ENCODE measurements at regions not wholly inside any gene's neighbourhood (a gene's known extent, or its start where the extent isn't known, plus 50 kb on each side); places are given as distances from the start of the nearest gene placed in this dataset.

DNA sequence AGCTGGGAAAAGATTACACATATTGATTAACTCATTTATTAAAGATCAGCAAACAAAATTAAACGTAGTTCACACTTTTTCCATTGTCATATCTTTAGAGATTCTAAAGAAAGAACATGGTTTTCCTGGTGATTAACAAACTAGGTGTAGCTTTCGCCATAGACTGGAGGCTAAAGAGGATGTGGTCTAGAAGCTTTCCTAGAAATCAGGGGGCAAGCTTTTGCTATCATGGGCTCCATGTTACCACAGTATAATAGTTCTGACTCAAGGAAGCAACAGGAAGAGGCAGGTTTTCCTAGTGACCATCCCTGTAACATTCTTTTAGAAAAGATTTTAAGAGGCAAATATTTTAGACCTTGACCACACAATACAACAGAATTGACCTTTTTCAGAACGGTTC is 232.7 kb downstream of the METTL4 start:
- no peak for DNase-seq

DNA sequence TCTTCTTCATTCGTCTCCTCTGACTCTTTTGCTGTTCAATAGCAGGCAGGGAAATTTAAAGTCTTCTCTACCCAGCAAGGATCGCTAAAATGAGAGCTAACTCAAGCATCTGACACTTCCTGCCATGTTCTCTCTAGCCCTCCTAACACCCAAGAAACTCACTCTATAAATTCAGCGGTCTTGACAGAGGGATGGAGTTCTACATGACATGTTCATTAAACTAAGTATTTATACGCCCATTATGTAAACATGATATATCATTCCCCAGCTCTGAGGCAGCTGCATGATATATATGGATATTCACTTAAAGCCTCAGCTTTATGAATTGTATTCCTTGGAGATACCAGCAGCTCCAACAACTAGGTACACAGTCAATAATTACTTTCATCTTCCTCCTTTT is 231.0 kb downstream of the METTL4 start:
- no peak for DNase-seq

DNA sequence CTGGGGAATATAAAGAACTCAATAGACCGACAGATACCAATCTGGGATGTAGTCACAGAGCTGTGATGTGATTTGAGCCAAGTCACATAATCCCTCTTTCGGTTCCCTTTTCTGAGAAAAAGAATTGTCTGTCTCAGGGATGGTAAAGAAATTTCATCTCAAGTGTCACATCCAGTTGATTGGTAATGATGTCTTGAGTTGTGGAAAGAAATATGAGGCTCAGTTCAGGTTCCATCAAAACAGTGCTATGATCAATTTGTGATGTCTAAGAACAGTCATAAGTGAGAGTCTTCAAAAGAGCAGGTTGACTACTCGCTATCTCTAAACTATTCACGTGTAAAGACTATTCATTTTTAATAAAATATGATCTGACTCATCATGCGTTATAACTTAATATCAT is 223.3 kb downstream of the METTL4 start:
- DNase-seq, result no peak

DNA sequence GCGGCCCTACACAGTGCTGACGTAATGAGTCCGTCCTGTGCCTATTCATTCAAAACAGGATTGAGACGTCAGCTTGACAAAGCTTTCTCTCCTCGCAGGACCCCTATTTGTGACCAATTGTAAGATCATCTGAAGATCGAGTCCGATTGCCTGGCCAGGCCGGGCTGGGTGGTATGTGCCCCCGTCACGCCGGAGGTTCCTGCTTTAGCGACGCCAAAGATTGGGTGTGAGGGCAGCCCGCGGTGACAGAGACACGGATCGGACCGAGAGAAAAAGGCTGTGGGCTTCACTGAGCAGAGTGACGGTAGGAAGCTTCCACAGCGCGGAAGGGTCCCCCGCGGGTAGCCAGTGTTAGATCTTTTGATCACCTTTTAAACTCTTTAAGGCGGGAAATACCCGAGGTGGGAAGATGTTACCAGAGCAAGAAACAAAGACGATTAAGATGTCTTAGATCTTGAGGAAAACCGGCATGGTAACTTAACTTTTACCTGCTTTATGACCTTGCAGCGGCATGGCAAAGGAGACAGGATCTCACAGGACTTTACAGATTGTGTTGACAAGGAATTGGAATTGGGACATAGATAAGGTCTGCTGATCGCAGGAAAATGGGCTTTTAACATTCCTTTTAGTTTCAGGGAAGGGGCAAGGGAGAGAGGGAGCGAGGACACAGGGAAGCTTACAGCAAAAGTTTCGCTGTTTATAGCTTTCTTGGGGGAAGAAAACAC is 220.0 kb downstream of the METTL4 start:
- DNase-seq, result no peak

DNA sequence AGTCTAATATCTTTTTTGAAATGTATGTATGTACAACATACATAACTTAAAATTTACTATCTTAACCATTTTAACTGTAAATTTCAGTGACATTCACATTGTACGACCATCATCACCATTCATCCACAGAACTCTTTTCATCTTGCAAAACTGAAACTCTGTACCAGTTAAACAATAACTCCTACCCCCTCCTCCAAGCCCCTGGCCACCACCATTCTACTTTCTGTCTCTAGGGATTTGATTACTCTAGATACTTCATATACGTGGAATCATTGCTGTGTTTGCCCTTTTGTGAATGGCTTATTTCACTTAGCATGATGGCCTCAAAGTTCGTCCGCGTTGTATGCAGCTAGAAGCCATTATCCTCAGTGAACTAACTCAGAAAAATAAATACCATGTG is 217.0 kb downstream of the METTL4 start:
- no peak for DNase-seq

DNA sequence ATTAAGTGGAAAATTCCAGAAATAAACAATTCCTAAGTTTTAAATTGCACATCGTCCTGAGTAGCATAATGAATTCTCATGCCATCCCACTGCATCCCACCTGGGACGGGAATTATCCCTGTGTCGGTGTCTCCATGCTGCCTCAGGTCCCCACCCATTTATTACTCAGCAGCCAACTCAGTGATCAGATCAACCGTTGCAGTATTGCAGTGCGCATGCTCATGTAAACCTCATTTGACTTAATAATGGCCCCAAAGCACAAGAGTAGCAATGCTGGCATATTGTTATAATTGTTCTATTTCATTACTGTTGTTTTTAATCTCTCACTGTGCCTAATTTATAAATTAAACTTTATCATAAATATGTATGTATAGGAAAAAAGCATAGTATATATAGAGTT is 214.4 kb downstream of the METTL4 start:
- DNase-seq, result no peak

DNA sequence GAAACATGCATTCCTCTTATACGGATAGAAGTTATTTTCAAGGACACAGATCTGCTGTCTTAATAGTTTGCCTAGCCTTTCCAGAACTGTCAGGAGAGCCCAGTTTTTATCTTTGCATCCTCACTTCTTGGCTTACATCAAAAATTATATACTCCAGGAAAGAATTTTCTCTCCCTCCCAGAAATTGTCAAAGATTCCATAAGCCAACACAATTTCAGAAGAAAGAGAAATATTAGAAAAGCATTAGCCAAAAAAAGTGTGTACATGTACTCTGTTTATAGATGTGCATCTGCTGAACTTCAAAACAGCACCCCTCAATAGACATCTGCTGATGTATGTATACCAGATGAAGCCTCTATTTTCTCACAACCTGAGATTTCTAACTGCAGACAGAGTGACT is 210.4 kb downstream of the METTL4 start:
- no peak for DNase-seq

DNA sequence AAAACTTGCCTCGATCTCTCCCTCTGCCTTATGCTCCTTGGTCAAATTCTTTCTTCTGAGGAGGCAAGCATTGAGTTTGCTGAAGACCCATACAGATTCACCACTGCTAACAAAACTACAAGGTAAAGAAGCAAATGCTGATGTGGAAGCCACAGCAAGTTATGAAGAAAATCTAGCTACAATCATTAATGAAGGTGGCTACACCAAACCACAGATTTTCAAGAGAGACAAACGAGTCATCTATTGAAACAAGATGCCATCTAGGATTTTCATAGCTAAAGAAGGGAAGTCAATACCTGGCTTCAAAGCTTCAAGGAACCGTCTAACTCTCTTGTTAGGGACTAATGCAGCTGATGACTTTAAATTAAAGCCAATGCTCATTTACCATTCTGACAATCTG is 203.2 kb downstream of the METTL4 start:
- no peak for DNase-seq

DNA sequence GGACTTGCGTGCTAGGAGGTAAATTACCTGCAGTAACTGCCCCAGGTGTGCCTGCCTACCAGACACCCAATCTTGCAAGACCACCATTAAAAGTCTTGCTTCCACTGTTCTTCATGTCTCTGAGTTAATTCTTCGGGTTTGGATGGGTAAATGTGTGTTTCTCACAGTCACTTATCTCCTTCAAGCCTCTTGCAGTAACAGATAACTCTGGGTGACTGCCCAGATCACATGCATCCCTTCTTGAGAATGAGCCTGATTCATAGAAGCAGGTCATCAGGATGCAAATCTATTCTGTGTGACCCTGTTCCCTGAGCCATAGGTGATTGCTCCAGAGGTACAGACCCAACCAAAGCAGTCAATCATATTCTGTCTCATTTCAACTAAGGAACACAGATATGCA is 194.6 kb downstream of the METTL4 start:
- DNase-seq, result no peak

DNA sequence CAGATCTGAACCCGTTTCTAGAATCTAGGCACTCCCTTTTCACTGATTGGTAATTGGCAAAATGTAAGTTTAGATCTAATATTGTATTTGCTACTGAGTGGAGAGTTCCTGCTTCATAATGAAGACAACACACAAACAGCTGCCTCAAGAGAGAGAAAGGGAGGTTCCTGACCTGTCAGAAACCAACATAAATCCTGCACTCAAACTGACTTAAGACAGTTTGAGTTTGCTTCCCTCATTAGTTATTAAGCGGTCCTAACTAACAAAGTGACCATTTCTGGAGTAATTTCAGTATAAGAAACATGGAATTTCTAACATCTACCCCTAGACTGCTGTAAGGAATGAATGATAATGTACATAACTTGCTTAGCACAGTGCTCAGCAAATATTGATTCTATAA is 191.2 kb downstream of the METTL4 start:
- no peak for DNase-seq

DNA sequence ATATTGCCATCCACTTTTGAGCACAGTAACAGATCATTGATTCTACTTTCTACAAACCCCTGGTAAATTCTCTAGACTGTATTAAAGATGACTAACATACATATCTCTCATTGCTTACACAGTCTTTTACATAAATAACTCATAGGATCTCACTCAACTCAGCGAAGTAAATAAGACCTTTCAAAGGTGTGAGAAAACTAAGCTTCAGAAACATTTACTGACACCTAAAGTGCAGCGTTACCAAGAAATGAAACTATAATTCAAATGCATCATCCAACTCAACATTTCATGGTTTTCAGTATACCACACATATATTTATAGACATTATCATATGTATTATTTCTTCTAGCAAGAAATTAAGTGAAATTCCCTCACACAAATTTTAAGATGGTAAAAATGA is 189.8 kb downstream of the METTL4 start:
- no peak for DNase-seq

DNA sequence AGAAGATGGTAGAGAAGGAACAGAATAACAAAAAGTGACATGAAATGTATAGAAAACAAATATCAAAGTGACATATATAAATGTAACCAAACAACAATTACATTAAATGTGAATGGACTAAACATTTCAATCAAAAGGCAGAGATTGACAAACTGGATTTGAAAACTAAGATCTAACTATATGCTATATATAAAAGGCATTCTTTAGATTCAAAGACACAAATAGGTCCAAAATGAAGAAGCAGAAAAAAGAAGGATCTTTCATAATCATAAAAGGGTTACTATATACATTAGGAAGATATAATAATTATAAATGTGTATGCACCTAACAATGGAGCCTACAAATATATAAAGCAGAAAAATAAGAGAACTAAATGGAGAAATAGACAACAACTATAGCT is 183.7 kb downstream of the METTL4 start:
- no peak for DNase-seq

DNA sequence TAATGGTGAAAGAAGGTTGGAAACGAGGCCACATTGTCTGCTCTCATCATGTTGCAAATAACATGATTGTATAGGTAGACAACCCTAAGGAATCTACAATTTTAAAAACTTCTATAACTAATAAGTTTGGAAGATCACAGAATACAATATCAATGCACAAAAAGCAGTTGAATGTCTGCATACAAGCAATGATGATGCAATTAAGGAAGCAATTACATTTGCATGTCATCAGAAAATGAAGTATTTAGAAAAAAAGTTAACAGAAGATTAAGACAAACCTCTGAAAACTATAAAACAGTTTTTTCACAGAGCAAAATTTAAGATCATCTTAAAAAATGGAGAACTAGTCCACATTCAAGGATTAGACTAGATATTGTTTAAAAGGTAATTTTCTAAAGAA is 181.1 kb downstream of the METTL4 start:
- no peak for DNase-seq

DNA sequence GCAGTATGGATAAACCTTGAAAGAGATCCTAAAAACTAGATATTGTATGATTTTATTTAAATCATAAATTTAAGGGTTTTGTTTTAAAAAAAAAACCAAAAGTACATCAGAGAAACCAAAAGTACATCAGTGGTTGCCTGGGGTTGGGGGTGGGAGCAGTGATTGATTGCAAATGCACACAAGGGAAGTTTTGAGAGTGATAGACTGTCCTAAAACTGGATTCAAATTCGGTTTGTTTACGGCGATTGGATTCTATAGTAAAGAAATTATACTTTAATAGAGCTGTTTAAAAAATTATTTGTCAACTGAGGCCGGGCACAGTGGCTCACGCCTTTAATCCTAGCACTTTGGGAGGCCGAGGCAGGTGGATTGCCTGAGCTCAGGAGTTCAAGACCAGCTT is 179.8 kb downstream of the METTL4 start:
- no peak for DNase-seq

DNA sequence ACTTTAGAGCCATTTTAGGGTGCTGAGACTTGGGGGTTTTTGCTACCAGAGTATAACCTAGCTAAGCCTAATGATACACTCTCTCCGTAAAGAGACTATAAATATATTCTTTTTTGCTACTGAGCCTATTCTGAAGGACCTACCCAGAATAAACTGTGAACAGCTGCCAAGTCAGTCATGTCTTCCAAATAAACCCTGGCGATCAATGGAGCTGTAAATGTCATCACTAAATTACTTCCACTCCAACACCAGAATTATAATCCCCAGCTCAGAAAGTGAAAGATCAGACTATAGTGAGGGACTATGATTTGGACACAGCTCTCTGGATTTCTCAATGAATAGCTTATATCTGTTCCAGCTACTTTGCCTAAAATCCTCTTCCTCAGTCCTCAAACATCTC is 178.9 kb downstream of the METTL4 start:
- no peak for DNase-seq

DNA sequence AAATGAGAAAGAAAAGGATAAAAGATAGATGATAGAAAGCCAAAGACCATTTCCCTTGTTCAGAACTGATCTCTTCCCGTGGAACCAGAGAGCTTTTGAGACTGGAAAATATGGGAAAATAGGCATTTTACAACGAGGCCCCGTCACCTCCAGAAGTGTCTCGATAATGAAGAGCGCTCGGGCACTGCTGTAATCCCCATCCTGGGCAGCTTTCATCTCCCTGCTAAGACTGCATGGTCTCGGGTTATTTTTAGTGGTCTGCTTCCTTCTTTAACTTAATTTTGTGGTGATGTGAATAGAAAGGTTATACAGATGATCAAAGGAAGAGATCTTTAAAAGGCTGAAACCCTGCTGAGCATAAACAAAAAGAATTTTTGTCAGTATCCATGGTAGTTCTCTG is 176.6 kb downstream of the METTL4 start:
- DNase-seq, result no peak

DNA sequence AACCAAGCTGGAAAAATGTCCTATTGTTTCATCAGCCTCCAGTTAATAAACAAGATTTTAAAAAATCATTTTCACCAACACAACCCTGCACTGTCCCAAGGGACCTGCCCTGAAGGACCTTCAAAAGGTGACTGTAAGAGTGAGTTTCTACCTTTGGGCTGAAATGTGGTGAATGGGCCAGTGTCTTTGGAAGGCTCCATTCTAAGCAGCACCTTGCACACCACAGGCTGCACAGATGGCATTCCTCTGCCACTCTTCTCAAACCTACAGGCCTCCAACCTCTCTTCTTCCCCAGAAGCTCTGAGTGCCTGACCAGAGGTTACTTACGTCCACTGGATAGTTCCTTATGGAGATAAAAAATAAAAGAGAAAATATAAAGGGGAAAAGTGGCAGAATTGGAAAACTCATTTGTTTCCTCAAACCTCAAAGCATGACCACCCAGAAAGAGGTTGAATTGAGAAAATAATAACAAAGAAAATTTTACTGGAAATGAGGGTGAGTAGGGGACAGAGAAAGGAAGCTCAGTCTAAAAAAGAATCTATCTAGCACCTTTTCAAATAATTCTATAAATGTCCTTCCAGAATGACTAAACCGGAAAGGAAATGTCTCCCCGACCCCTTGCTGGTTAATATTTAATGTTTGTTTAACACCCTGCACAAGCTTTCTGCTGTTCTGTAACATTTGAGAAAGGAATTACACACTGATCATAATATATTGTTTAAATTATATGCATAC is 175.7 kb downstream of the METTL4 start:
- DNase-seq, result no peak

DNA sequence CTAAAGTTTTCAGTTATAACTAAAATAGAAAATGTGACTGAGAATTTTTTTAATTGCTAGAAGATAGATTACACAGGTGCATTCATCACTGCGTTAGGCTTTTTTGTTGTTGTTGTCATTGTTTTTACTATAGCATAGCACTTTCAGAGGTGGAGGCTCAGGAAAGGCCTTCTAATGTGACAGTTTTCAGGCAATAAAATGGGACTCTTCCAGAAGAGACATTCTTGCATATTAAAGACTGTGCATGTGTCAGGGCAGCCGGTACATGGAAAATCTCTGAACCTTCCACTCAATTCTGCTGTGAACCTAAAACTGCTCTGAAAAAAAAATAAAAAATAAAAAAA is 175.2 kb downstream of the METTL4 start:
- DNase-seq, result no peak

DNA sequence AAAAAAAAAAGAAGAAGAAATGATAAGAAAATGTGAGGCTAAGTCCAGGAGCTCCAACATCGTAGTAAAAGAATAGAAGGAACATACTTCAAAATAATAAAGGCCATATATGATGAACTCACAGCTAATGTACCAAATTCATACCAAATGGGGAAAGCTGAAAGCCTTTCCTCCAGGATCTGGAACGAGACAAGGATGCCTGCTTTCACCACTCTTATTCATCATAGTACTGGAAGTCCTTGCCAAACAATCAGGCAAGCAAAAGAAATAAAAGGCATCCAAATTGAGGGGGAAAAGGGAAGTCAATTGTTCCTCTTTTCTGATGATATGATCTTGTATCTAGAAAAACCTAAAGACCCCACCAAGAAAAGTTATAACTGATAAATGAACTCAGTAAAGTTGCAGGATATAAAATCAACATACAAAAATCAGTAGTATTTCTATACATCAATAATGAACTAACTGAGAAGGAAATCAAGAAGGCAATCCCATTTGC is 170.6 kb downstream of the METTL4 start:
- no peak for DNase-seq

DNA sequence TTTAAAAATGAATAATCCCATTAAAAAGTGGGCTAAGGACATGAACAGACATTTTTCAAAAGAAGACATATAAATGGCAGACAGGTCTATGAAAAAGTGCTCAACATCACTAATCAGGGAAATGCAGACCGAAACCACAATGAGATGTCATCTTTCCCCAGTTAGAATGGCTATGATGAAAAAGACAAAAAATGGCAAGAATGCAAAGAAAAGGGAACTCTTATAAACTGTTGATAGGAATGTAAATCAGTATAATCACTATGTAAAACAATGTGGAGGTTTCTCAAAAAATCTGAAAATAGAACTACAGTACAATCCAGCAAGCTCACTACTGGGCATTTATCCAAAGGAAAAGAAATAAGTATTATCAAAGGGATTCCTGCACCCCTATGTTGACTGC is 169.2 kb downstream of the METTL4 start:
- DNase-seq, result no peak

DNA sequence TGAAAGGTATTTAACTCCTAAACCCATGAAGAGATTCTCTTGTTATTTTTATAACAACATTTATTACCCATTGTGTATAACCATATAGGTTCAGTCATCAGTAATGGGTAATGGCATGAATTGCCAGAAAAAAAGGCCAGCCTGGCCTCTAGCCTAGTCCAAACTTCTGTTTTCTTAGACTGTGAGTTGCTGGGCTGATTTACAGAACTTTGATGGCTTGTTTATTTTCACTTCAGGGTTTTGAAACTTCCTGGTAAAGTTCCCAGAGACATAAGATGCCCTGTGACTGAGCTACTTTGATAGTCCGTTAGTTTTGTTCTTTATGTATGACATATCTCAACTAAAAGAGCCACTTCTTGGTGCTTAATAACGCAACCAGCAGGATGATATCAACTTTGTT is 164.8 kb downstream of the METTL4 start:
- DNase-seq, result no peak

DNA sequence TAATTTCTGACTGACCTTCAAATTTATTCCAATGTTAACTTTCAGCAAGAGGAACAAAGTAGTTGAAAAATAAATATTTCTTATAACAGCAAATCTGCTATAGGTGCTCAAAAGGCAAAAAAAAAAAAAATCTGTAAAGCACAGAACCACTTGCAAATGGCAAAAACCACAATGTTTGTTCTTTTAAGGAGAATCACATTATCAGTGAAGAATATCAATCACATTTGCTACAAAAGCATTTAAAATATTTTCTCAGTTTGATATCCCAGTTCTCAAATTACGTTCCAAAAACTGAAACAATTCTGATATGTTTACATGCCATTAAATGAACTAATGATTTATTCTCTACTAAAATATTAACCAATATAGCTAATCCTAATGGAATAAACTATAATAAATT is 163.3 kb downstream of the METTL4 start:
- no peak for DNase-seq

DNA sequence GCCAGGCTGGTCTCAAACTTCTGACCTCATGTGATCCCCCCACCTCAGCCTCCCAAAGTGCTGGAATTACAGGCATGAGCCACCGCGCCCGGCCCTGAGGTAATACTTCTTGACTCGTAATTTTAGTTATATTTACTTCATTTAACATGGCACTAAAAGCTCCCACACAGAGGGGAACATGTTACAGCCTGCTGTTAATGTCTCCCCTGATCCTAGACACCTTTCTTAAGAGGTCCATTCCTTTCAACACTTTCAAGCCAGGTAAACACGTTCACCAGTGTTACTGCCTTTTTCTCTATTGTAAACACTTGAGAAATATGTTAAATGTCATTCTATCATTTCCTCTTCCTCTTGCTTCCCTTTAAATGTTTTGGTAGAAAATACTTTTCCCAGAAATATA is 161.4 kb downstream of the METTL4 start:
- DNase-seq, result no peak

DNA sequence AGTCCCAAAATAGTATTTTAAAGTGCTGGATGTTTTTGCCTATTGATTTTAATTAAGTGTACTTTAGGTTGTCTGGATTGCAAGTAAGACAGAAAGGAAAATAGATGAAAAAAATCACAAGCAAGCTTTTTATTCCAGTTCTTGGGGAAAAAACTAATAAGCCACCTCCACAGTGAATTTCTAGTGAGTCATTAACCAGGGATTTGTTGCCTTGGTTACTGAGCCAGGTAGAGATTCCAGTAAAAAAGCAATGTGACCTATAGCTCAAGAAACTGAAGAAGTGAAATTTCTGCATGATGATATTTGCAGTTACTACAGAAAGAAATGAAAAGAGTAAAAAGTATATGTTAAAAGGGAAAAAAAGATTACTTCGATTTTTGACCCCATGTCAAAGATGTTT is 160.6 kb downstream of the METTL4 start:
- DNase-seq, result no peak

DNA sequence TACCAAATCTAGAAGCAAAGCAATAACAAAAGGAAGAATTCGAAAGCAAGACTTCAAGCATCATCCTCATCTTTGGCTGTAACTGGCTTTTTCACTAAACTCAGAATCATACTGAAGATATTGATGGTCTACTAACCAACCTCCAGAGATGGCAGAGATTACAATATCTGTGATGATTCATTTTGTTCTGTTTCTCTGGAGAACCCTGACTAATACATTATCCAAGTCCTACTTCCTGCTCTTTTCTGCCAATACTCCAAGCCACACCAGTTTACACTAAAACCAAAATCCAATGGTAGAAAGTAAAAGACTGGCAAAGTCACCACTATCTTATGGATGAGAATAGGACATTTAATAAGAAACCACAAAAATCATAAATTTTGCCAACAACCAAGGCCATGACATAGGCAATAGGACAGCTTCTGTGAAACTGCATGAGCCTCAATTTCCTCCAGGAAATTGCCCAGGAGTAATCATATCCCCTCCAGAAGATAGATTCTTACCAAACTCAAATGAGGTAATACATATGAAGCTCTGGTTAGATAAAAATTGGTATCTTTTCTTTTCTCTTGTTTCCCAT is 159.8 kb downstream of the METTL4 start:
- no peak for DNase-seq

Measured in RPMI8226 (cell line).